Liver (tissue), 3 donors: ENCODE measurements at regions not wholly inside any gene's neighbourhood (a gene's known extent, or its start where the extent isn't known, plus 50 kb on each side); places are given as distances from the start of the nearest gene placed in this dataset.

ENCODE experiments used
- JUND ChIP-seq, 2 donors: IDR thresholded peaks; 2 replicates each; pipeline ENCODE4 v1.6.1; 2016; ENCODE audit warnings: antibody characterized with exemption in 2 of 2
- REST ChIP-seq: IDR thresholded peaks from 2 replicates; pipeline ENCODE4 v1.6.1; 2016; ENCODE audit warnings: antibody characterized with exemption, mild to moderate bottlenecking
- TAF1 ChIP-seq: conservative IDR thresholded peaks from 2 replicates; pipeline ENCODE4 v1.6.1; 2016; ENCODE audit warnings: antibody characterized with exemption, mild to moderate bottlenecking
- YY1 ChIP-seq: IDR thresholded peaks from 2 replicates; pipeline ENCODE4 v1.6.1; 2016; ENCODE audit warnings: antibody characterized with exemption, mild to moderate bottlenecking
- TF ChIP-seq, protein P1 (sequence below): fragments of 150-350 bp; IDR thresholded peaks from 2 replicates; pipeline ENCODE4 v1.5.1; 2017; ENCODE audit warnings: improper control_type of control experiment, low read depth, low read length; ENCODE audit not compliant: missing input control
- donor health status: healthy.
- donor health status: healthy.

- TF ChIP-seq JUND (IDR thresholded peaks at IDR 0.05), result no peak
- TF ChIP-seq, protein P1, sequence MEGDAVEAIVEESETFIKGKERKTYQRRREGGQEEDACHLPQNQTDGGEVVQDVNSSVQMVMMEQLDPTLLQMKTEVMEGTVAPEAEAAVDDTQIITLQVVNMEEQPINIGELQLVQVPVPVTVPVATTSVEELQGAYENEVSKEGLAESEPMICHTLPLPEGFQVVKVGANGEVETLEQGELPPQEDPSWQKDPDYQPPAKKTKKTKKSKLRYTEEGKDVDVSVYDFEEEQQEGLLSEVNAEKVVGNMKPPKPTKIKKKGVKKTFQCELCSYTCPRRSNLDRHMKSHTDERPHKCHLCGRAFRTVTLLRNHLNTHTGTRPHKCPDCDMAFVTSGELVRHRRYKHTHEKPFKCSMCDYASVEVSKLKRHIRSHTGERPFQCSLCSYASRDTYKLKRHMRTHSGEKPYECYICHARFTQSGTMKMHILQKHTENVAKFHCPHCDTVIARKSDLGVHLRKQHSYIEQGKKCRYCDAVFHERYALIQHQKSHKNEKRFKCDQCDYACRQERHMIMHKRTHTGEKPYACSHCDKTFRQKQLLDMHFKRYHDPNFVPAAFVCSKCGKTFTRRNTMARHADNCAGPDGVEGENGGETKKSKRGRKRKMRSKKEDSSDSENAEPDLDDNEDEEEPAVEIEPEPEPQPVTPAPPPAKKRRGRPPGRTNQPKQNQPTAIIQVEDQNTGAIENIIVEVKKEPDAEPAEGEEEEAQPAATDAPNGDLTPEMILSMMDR, result no peak
- TF ChIP-seq TAF1, result no peak
- TF ChIP-seq YY1, result no peak
- no peak for TF ChIP-seq REST
Observed at GRCh38 chr2:154589514-154589913, 109.0 kb upstream of the KCNJ3 start.
